Brain microvascular endothelial cell (primary cell): ENCODE measurements at regions not wholly inside any gene's neighbourhood (a gene's known extent, or its start where the extent isn't known, plus 50 kb on each side); places are given as distances from the start of the nearest gene placed in this dataset.

ENCODE experiments used
- DNase-seq: peaks from one replicate; pipeline ENCODE4 v3.0.0-alpha.2; 2020
- H3K27ac ChIP-seq: fragments of 250-450 bp; sonication (Bioruptor Pico); 2 replicates; pipeline ENCODE4 v1.5.1; 2020; ENCODE audit warnings: mild to moderate bottlenecking, moderate library complexity
- H3K27me3 ChIP-seq: fragments of 250-450 bp; sonication (Bioruptor Pico); replicated peaks from 2 replicates; pipeline ENCODE4 v1.5.1; 2020; ENCODE audit warnings: mild to moderate bottlenecking
- H3K36me3 ChIP-seq: fragments of 250-450 bp; sonication (Bioruptor Pico); replicated peaks from 2 replicates; pipeline ENCODE4 v1.5.1; 2020; ENCODE audit warnings: mild to moderate bottlenecking
- H3K4me3 ChIP-seq: 2 replicates; pipeline ENCODE4 v1.5.1; 2011; ENCODE audit warnings: low read depth, mild to moderate bottlenecking, control low read depth, low read length, moderate library complexity
- CTCF ChIP-seq: IDR thresholded peaks from 2 replicates; pipeline ENCODE4 v1.5.1; 2011; ENCODE audit warnings: low read depth, mild to moderate bottlenecking, moderate library complexity, low read length, control low read depth, inconsistent platforms; ENCODE audit errors: missing control alignments
- in situ Hi-C: cut with HindIII; loops from 2 replicates; pipeline ENCODE4 v1.10.0; 2017; ENCODE audit warnings: low sequenced_read_pairs, low pct_ligation_motif_present

- no peak for DNase-seq
- Histone ChIP-seq H3K36me3 (no peaks in the 10 kb centered on the region), H3K27ac (no peak overlapping the region), H3K4me3 (no peak overlapping the region), H3K27me3 (no peaks in the 10 kb centered on the region)
- in situ Hi-C loops, result no loop called here
- no peak for TF ChIP-seq CTCF
Measured at GRCh38 chr10:128804411-128804810, 662.6 kb upstream of the MGMT start.

- DNase-seq, result no peak
- H3K27me3 ChIP-seq, result no peaks in the 10 kb centered on the region
- no peak overlapping the region for H3K27ac ChIP-seq
- in situ Hi-C loops, result no loop called here
- H3K4me3 ChIP-seq, result no peak overlapping the region
- H3K36me3 ChIP-seq, result no peaks in the 10 kb centered on the region
- TF ChIP-seq CTCF, result no peak
Measured at GRCh38 chr10:128808921-128809440, 658.1 kb upstream of the MGMT start.

- no peaks in the 10 kb centered on the region for H3K27me3 ChIP-seq
- H3K4me3 ChIP-seq, result no peak overlapping the region
- no peak for DNase-seq
- H3K36me3 ChIP-seq, result no peaks in the 10 kb centered on the region
- no peak for TF ChIP-seq CTCF
- H3K27ac ChIP-seq, result no peak overlapping the region
- in situ Hi-C loops, result no loop called here
Measured at GRCh38 chr10:128811511-128811910, 655.5 kb upstream of the MGMT start.

GRCh38 chr10:128812000-128812399, 655.0 kb upstream of the MGMT start:
- no peak for TF ChIP-seq CTCF
- in situ Hi-C loops, result no loop called here
- Histone ChIP-seq H3K27me3 (no peaks in the 10 kb centered on the region), H3K4me3 (no peak overlapping the region), H3K27ac (no peak overlapping the region), H3K36me3 (no peaks in the 10 kb centered on the region)
- no peak for DNase-seq

GRCh38 chr10:128813574-128813973, 653.5 kb upstream of the MGMT start:
- no peak for TF ChIP-seq CTCF
- in situ Hi-C loops, result no loop called here
- H3K4me3 ChIP-seq, result no peak overlapping the region
- no peak for DNase-seq
- no peak overlapping the region for H3K27ac ChIP-seq
- H3K27me3 ChIP-seq, result no peaks in the 10 kb centered on the region
- H3K36me3 ChIP-seq, result no peaks in the 10 kb centered on the region

- TF ChIP-seq CTCF, result no peak
- H3K27me3 ChIP-seq, result no peaks in the 10 kb centered on the region
- H3K36me3 ChIP-seq, result no peaks in the 10 kb centered on the region
- in situ Hi-C loops, result no loop called here
- DNase-seq, result no peak
- no peak overlapping the region for H3K4me3 ChIP-seq
- no peak overlapping the region for H3K27ac ChIP-seq
Measured at GRCh38 chr10:128814024-128814423, 653.0 kb upstream of the MGMT start.
